GM10248 (cell line): ENCODE measurements at regions not wholly inside any gene's neighbourhood (a gene's known extent, or its start where the extent isn't known, plus 50 kb on each side); places are given as distances from the start of the nearest gene placed in this dataset.
"Not testable (repeated sequence)": the region's sequence is repeated elsewhere in the genome, so short reads cannot be mapped to it uniquely, and the experiment has no call there.

Source experiments
- CTCF ChIA-PET: fragments of 300-600 bp; sonication (Branson Sonifier 250); formaldehyde crosslinking; extraction: SDS; loops from one replicate; lab custom pipeline; 2021; ENCODE audit warnings: antibody characterized with exemption; lab: Yijun Ruan, JAX
- POLR2A ChIA-PET: fragments of 350-650 bp; sonication (Branson Sonifier 250); formaldehyde crosslinking; extraction: SDS; loops from one replicate; lab custom pipeline; 2020; ENCODE audit warnings: antibody characterized with exemption; lab: Yijun Ruan, JAX
- DNase-seq: peaks from one replicate; pipeline ENCODE4 v3.0.0; 2012; ENCODE audit errors: extremely low spot score
- TF ChIP-seq, protein P1 (sequence below): IDR thresholded peaks from 2 replicates; pipeline ENCODE4 v1.5.1; 2012; ENCODE audit warnings: mild to moderate bottlenecking, low read depth; ENCODE audit errors: extremely low read depth, missing control alignments, control extremely low read depth

DNA sequence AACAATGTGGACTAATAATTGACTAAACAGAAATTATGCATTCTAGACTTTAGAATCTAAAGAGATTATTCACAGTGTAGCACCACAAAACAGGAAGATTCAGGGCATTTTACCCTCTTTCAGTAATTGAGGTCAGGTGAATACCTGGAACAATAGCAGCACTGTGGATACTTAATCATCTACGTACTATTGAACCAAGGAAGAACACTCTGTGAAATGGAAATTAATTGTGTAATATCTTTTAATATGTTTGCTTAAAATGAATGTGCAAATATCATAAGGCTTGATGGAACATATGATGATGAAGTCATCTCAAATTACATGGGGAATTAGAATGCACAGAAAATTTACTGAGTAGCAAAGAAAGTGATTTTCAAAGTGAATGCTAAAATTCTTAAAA is 68.5 kb upstream of the MAP9 start:
- CTCF ChIA-PET, result interaction anchor here (2.6 kb wide), 1 partner anchor 10 kb away, joined by 14 read pairs; no protein-coding TSS in a partner anchor
- POLR2A ChIA-PET, result no interaction called here
- no peak for DNase-seq
- TF ChIP-seq, protein P1, sequence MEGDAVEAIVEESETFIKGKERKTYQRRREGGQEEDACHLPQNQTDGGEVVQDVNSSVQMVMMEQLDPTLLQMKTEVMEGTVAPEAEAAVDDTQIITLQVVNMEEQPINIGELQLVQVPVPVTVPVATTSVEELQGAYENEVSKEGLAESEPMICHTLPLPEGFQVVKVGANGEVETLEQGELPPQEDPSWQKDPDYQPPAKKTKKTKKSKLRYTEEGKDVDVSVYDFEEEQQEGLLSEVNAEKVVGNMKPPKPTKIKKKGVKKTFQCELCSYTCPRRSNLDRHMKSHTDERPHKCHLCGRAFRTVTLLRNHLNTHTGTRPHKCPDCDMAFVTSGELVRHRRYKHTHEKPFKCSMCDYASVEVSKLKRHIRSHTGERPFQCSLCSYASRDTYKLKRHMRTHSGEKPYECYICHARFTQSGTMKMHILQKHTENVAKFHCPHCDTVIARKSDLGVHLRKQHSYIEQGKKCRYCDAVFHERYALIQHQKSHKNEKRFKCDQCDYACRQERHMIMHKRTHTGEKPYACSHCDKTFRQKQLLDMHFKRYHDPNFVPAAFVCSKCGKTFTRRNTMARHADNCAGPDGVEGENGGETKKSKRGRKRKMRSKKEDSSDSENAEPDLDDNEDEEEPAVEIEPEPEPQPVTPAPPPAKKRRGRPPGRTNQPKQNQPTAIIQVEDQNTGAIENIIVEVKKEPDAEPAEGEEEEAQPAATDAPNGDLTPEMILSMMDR, result no peak

DNA sequence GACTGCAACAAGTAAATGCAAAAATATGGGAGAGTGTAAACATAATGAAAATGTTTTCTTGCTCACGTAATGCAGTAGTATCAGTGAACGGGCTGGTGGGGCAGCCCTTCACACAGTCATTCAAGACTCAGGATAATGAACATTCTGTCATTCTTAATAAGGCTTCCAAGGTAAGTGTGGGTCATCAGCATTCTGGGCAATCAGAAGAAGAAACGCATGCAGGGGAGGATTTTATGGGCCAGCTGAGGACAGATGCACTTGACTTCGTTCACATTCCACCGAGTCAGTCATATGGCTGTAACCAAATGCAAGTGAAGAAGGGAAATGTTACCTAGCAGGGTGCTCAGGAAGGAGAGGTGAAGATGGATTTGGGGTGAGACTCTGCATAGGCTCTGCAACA is 68.0 kb upstream of the MAP9 start:
- TF ChIP-seq, protein P1, result no peak
- CTCF ChIA-PET, result interaction anchor here (1.3 to 2.8 kb wide), 5 partner anchors 10 to 376 kb away, joined by 3 to 21 read pairs (median 10); no protein-coding TSS in a partner anchor
- POLR2A ChIA-PET, result no interaction called here
- no peak for DNase-seq

DNA sequence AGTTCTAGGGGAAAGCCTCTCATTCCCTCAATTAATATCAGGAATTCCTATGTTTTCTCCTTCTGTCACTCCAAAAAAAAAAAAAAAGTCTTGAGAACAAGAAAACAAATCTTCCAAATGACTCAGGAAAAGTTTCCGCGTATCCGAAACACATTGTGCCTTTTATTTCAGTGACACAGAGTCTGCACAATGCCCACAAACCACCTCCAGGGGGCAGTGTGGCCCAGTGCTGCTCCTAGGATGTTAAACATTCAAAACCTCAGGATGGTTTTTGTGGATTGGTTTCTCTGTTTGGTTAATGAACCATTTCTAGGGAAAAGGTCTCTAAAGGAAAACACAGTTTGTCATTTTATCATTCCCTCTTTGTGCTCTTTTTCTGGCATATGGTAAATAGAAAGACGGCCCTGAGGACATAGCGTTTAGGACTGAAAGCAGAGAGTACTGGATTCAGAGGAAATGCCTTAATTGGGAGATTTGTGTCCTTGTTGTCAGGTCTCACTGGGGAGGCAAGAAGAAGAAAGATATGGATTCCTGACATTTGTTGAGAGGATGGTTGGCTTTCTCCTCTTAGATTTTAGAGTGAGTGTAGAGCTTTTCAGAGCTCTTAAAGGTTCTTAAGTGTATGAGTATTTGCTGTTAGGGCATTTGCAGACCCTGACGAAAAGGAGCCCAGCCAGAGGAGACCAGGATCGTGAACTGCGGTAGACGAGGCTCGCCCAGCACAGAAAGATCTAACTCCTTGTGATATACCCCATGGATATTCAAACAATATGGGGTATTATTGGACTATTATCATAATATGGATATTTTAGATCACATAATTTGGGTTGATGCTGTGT is 65.7 kb upstream of the MAP9 start:
- DNase-seq, result peak; percentile 46
- ChIA-PET POLR2A (no interaction called here), CTCF (interaction anchor here (0.6 to 2.8 kb wide), 23 partner anchors 8 to 541 kb away, joined by 3 to 21 read pairs (median 4); partner anchors contain the start of genes CTSO and GUCY1B1)
- TF ChIP-seq, protein P1, result peak; percentile 86

DNA sequence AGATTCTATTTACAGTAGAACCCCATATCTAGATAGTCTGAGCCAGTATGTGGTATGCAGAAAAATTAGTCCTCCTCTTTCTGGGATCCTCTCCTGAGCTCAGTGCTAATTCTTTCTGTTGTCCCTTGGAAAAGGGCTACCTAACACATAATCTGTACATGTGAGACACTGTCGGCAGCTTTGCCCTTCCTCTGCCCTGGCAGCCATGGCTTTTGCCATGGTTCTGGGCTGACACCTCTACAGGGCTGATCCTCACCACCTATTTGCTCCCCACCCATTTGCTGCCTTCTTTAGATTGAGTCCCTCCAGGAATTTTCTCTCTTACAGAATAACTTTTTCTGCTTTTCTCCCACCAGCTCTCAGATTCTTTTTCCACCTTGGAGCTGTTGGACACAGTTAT is 64.7 kb upstream of the MAP9 start:
- CTCF ChIA-PET, result interaction anchor here (0.7 to 2.1 kb wide), 9 partner anchors 10 to 512 kb away, joined by 3 to 10 read pairs (median 3); partner anchors contain the start of gene CTSO

DNA sequence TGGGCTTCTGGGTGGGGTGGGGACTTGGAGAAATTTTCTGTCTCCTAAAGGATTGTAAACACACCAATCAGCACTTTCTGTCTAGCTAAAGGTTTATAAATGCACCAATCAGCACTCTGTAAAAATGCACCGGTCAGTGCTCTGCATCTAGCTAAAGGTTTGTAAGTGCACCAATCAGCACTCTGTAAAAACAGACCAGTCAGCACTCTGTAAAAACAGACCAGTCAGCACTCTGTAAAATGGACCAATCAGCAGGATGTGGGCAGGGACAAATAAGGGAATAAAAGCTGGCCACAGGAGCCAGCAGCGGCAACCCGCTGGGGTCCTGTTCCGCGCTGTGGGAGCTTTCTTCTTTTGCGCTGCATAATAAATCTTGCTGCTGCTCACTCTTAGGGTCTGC is 63.0 kb upstream of the MAP9 start:
- POLR2A ChIA-PET, result not testable (repeated sequence)

More for the DNA sequence above, 64.7 kb upstream of the MAP9 start:
- DNase-seq, result no peak
- POLR2A ChIA-PET, result no interaction called here
- TF ChIP-seq, protein P1, result no peak

DNA sequence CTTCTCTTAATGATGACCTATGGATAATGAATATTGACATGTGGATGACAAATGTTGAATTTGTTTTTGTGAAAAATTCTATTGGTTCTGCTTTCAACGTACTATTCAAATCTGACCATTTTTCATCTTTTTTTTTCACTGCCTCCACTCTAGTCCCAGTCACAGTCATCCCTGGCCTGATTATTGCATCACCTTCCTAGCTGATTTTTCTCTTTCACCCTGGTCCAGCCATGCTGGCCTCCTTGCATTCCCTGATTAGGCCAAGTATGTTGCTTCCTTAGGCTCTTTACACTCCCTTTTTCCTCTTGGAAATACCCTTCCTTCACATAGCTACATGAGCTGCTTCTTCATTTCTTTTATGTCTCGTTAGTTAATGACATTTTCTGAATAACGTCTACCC is 58.1 kb upstream of the MAP9 start:
- ChIA-PET POLR2A (no interaction called here), CTCF (interaction anchor here (2.7 kb wide), 1 partner anchor 9 kb away, joined by 14 read pairs; no protein-coding TSS in a partner anchor)
- no peak for DNase-seq
- TF ChIP-seq, protein P1, result no peak

More for the DNA sequence above, 63.0 kb upstream of the MAP9 start:
- CTCF ChIA-PET, result interaction anchor here (0.8 to 1.2 kb wide), 6 partner anchors 8 to 513 kb away, joined by 3 to 4 read pairs (median 3); no protein-coding TSS in a partner anchor
- not testable (repeated sequence) for DNase-seq

DNA sequence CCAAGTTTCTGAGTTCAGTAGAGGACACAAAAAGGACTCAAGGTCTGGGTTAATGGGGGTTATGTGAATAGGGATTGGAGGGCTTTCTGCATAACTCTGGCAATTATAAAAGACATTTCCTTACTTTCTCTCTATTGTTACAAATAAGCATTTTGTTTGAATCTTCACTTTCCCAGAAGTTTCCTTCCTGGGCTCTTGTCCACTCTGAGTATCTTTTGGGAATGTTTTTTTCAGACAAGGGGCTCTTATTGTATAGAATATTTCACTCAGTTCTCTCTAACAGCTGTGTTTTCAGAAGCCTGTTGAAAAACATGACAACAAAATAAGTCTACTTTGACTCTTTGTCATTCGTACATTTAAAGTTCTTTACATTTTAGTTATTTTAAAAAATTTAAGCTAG is 57.6 kb upstream of the MAP9 start:
- TF ChIP-seq, protein P1, result no peak
- CTCF ChIA-PET, result interaction anchor here (2.7 kb wide), 1 partner anchor 10 kb away, joined by 14 read pairs; no protein-coding TSS in a partner anchor
- POLR2A ChIA-PET, result no interaction called here
- no peak for DNase-seq
